WTC11 (cell line): ENCODE measurements at regions not wholly inside any gene's neighbourhood (a gene's known extent, or its start where the extent isn't known, plus 50 kb on each side); places are given as distances from the start of the nearest gene placed in this dataset.

Experiments used
- ATAC-seq: fragments of 200-7000 bp; cut with Tn5 transposase; 2 replicates; pipeline ENCODE4 v1.10.0; 2021; ENCODE audit warnings: mild to moderate bottlenecking, moderate library complexity
- CTCF ChIA-PET: fragments of 300-600 bp; sonication (Branson Sonifier 250); formaldehyde crosslinking; loops from one replicate; lab custom pipeline; 2021; ENCODE audit warnings: antibody characterized with exemption; lab: Charles Lee
- POLR2A ChIA-PET: fragments of 350-600 bp; sonication (Branson Sonifier 250); formaldehyde crosslinking; loops from one replicate; lab custom pipeline; 2021; ENCODE audit warnings: antibody characterized with exemption; lab: Charles Lee
- DNase-seq: peaks from one replicate; pipeline ENCODE4 v3.0.0; 2021; ENCODE audit warnings: low spot score
- H3K27ac Mint-ChIP-seq: 2 replicates; pipeline ENCODE4 v1.8.0; 2021; ENCODE audit warnings: mixed read lengths
- H3K27me3 Mint-ChIP-seq: 2 replicates; pipeline ENCODE4 v1.8.0; 2021; ENCODE audit warnings: low read depth, mild to moderate bottlenecking, moderate library complexity, mixed read lengths
- H3K36me3 Mint-ChIP-seq: 2 replicates; pipeline ENCODE4 v1.8.0; 2021; ENCODE audit warnings: mixed read lengths
- H3K4me1 Mint-ChIP-seq: 2 replicates; pipeline ENCODE4 v1.8.0; 2022; ENCODE audit warnings: mixed read lengths
- H3K4me3 Mint-ChIP-seq: 2 replicates; pipeline ENCODE4 v1.8.0; 2021; ENCODE audit warnings: mild to moderate bottlenecking, moderate library complexity, mixed read lengths
- H3K9me3 Mint-ChIP-seq: 2 replicates; pipeline ENCODE4 v1.8.0; 2021; ENCODE audit warnings: mixed read lengths
- AFF4 ChIP-seq: sonication (generic); formaldehyde crosslinking; IDR thresholded peaks from 2 replicates; pipeline ENCODE4 v1.8.1; 2023; ENCODE audit warnings: mild to moderate bottlenecking, missing genetic modification reagents, borderline replicate concordance
- ARID4B ChIP-seq: sonication (generic); formaldehyde crosslinking; IDR thresholded peaks from 2 replicates; pipeline ENCODE4 v1.8.0; 2023; ENCODE audit warnings: missing genetic modification reagents, mild to moderate bottlenecking, borderline replicate concordance
- ATF6 ChIP-seq: sonication (generic); formaldehyde crosslinking; IDR thresholded peaks from 2 replicates; pipeline ENCODE4 v1.8.1; 2023; ENCODE audit warnings: mild to moderate bottlenecking, missing genetic modification reagents
- CBFB ChIP-seq: sonication (generic); formaldehyde crosslinking; IDR thresholded peaks from 2 replicates; pipeline ENCODE4 v1.8.1; 2022; ENCODE audit warnings: mild to moderate bottlenecking, low read depth, missing genetic modification reagents
- CREB1 ChIP-seq: sonication (generic); formaldehyde crosslinking; IDR thresholded peaks from 2 replicates; pipeline ENCODE4 v1.8.0; 2023; ENCODE audit warnings: mild to moderate bottlenecking, missing genetic modification reagents
- E2F4 ChIP-seq: sonication (generic); formaldehyde crosslinking; IDR thresholded peaks from 2 replicates; pipeline ENCODE4 v1.8.1; 2022; ENCODE audit warnings: low read depth, mild to moderate bottlenecking, moderate library complexity, missing genetic modification reagents, borderline replicate concordance
- E2F5 ChIP-seq: sonication (generic); formaldehyde crosslinking; IDR thresholded peaks from 2 replicates; pipeline ENCODE4 v1.8.1; 2022; ENCODE audit warnings: mild to moderate bottlenecking, moderate library complexity, missing genetic modification reagents
- ESRRA ChIP-seq: sonication (generic); formaldehyde crosslinking; IDR thresholded peaks from 2 replicates; pipeline ENCODE4 v1.8.1; 2022; ENCODE audit warnings: mild to moderate bottlenecking, missing genetic modification reagents, borderline replicate concordance
- GABPB1 ChIP-seq: sonication (generic); formaldehyde crosslinking; IDR thresholded peaks from 2 replicates; pipeline ENCODE4 v1.8.1; 2023; ENCODE audit warnings: mild to moderate bottlenecking, missing genetic modification reagents
- IRF1 ChIP-seq: sonication (generic); formaldehyde crosslinking; IDR thresholded peaks from 2 replicates; pipeline ENCODE4 v1.8.0; 2023; ENCODE audit warnings: missing genetic modification reagents
- JUN ChIP-seq: sonication (generic); formaldehyde crosslinking; IDR thresholded peaks from 2 replicates; pipeline ENCODE4 v1.8.0; 2023; ENCODE audit warnings: mild to moderate bottlenecking, missing genetic modification reagents
- NFYB ChIP-seq: sonication (generic); formaldehyde crosslinking; conservative IDR thresholded peaks from 2 replicates; pipeline ENCODE4 v1.8.0; 2022; ENCODE audit warnings: low read depth, missing genetic modification reagents
- NR2C2 ChIP-seq: sonication (generic); formaldehyde crosslinking; IDR thresholded peaks from 2 replicates; pipeline ENCODE4 v1.8.0; 2022; ENCODE audit warnings: mild to moderate bottlenecking, missing genetic modification reagents
- RORB ChIP-seq: fragments of 250-450 bp; sonication (Bioruptor Pico); IDR thresholded peaks from 2 replicates; pipeline ENCODE4 v1.9.0; 2021; ENCODE audit warnings: mild to moderate bottlenecking
- SP1 ChIP-seq: sonication (generic); formaldehyde crosslinking; conservative IDR thresholded peaks from 2 replicates; pipeline ENCODE4 v1.8.1; 2022; ENCODE audit warnings: missing genetic modification reagents
- TEAD4 ChIP-seq: sonication (generic); formaldehyde crosslinking; IDR thresholded peaks from 2 replicates; pipeline ENCODE4 v1.8.0; 2022; ENCODE audit warnings: mild to moderate bottlenecking, missing genetic modification reagents
- ZNF232 ChIP-seq: sonication (generic); formaldehyde crosslinking; IDR thresholded peaks from 2 replicates; pipeline ENCODE4 v1.8.0; 2022; ENCODE audit warnings: mild to moderate bottlenecking, missing genetic modification reagents
- ZNF425 ChIP-seq: fragments of 250-450 bp; sonication (Bioruptor Pico); conservative IDR thresholded peaks from 2 replicates; pipeline ENCODE4 v1.9.0; 2021; ENCODE audit warnings: mild to moderate bottlenecking

GRCh38 chr4:43244688-43245382 lies 352.3 kb downstream of the GRXCR1 start:
- ChIA-PET CTCF (no interaction called here), POLR2A (no interaction called here)
- ATAC-seq (no peak), DNase-seq (no peak)
- Mint-ChIP-seq H3K4me1 (peaks cover 5% of the 10 kb centered on the region; the same call in 1 of the 2 replicates), H3K27me3 (no peaks in the 10 kb centered on the region), H3K36me3 (no peaks in the 10 kb centered on the region), H3K9me3 (peaks cover 25% of the 10 kb centered on the region), H3K4me3 (no peak overlapping the region), H3K27ac (no peak overlapping the region)
- TF ChIP-seq NR2C2 (CRISPR knock-in tag), result no peak
- TF ChIP-seq ESRRA (CRISPR knock-in tag), result no peak
- no peak for TF ChIP-seq ZNF232 (CRISPR knock-in tag)
- TF ChIP-seq ARID4B (CRISPR knock-in tag), result no peak
- no peak for TF ChIP-seq GABPB1 (CRISPR knock-in tag)
- no peak for TF ChIP-seq SP1 (CRISPR knock-in tag)
- TF ChIP-seq NFYB (CRISPR knock-in tag), result no peak
- no peak for TF ChIP-seq ZNF425 (CRISPR knock-in tag)
- TF ChIP-seq TEAD4 (CRISPR knock-in tag), result no peak
- no peak for TF ChIP-seq AFF4 (CRISPR knock-in tag)
- no peak for TF ChIP-seq ATF6
- TF ChIP-seq JUN (CRISPR knock-in tag), result no peak
- no peak for TF ChIP-seq E2F5 (CRISPR knock-in tag)
- TF ChIP-seq RORB, result no peak
- no peak for TF ChIP-seq CREB1 (CRISPR knock-in tag)
- TF ChIP-seq IRF1, result no peak
- TF ChIP-seq E2F4 (CRISPR knock-in tag), result no peak
- TF ChIP-seq CBFB, result no peak
